ENCODE measurements at regions not wholly inside any gene's neighbourhood (a gene's known extent, or its start where the extent isn't known, plus 50 kb on each side); places are given as distances from the start of the nearest gene placed in this dataset.

DNA sequence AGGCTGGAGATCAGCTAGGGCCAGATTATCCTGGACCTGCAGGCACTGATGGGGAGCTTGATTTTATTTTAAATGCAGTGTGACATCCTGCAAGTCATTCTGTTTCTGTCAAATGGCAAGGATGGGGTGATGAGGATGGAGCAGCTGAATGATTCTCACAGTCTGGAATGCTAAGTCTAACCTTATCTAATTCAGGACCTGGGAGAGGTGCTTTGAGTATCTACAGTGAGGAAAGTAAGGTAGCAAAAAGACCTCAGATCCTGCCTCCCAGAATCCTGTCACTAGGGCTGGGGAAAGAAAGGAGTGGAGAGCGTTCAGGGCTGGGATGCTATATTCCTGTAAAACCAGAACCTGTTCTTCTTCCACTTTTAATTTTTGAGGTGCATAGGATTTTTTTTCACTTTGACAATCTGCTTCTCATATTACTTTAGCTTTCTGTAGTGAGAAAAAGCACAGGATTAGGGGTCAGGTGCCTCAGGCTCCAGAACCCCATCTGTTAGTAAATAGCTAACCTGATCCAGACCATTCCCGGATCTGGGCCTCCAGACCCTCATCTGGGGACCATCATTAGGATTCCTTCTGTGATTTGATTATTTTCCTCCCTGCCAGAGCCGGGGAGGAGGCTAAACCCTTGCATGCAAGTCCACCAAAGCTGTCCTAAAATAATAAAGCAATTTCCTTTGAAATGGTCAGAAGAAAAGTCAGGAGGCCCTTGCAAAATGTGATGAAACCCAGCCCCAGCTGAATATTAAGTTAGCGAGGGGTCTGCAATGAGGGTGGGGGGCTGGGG is 54.7 kb downstream of the ASCL1 start:
- peak; percentile 51 for DNase-seq

- peak; percentile 14 for DNase-seq
Measured at GRCh38 chr12:103012884-103013283, 55.4 kb downstream of the ASCL1 start.

- no peak for DNase-seq
Measured at GRCh38 chr12:103013741-103014300, 56.3 kb downstream of the ASCL1 start.

DNA sequence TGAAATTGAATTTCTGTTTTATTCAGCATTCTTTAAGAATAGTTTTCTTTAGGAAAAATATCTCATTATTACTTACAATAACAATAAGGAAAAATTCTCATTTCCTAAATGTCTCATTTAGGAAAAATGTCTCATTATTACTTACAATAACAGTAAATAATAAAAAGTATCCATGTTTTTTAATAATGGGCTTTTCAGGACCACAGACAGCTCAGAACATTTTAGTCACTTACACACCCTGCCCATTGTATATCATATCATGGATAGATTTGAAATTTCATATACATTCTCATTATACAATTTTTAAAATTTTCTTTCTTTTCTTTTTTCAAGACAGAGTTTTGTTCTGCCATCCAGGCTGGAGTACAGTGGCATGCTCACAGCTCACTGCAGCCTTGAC is 58.9 kb downstream of the ASCL1 start:
- no peak for DNase-seq

- no peak for DNase-seq
Measured at GRCh38 chr12:103020839-103021238, 63.4 kb downstream of the ASCL1 start.

DNA sequence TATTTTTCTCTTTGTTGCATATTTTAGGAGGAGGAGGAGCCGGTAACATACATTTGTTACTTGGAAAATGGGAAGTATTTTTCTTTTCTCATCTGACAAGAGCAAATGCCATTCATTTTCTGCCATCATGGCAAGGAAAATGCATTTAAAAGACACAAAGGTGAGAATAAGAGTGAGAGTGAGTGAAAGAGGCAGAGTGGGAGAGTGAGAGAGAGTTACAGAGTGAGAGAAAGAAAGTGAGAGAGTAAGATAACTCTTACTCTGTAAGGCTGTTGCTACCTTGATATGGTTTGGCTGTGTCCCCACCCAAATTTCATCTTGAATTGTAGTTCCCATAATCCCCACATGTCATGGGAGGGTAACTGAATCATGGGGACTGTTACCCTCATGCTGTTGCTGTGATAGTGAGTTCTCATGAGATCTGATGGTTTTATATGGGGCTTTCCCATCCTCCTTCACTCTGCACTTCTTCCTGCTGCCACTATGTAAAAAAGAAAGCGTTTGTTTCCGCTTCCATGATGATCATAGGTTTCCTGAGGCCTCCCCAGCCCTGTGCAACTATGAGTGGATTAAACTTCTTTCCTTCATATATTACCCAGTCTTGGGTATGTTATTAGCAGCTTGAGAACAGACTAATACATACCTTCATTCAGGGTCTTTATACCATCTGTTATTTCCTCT is 64.2 kb downstream of the ASCL1 start:
- no peak for DNase-seq

- DNase-seq = no peak
Measured at GRCh38 chr12:103024650-103025049, 67.2 kb downstream of the ASCL1 start.

DNA sequence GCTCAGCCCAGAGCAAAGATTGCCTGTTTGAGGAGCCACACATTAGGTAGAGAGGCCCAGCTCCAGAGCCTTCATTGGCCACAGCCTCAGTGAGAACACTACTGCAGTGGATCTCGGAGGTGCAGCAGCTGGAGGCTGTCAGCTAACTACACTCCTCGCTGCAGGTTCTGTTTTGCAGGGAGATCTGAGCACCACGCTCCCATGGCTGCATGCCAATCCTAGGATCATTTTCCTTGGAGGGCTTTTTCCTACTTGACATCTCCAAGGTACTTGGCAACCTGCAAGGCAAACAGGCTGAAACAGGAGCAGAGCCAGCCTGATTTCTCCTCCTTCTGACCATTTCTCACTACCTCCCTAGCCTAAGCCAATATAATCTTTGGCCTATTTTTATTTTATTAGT is 69.2 kb downstream of the ASCL1 start:
- peak; percentile 11 for DNase-seq

DNA sequence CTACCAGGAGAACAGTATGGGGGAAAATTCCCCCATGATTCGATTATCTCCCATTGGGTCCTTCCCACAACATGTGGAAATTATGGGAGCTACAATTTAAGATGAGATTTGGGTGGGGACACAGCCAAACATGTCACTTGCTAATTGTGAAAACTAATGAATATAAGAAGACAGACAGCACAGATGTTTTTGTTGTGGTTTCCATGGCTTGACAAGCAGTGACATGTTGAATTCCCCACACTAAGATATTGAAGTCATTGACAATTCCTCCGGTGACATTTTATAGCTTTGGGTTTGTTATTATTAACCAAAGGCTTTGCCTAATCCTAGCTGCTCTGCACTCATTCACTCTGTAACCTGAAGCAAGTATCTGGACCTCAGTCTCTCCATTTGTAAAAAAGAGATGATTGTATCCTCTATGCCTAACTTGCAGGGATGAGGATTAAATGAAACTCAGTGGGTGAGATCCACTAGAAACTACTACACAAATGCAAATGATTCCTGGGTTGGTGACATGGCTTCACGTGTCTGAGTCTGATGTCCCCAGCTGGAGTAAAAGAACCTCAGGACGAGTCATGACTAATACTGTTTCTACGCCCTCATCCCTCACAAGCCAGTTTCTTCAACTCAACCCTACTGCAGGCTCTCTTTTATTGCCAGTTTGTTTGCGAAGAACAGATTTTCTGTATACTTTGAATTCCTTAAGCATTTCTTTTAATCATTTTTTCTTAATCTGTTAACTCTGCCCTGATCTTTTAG is 71.6 kb downstream of the ASCL1 start:
- no peak for DNase-seq

GRCh38 chr12:103036581-103037214 is 79.2 kb downstream of the ASCL1 start:
- DNase-seq = no peak

DNA sequence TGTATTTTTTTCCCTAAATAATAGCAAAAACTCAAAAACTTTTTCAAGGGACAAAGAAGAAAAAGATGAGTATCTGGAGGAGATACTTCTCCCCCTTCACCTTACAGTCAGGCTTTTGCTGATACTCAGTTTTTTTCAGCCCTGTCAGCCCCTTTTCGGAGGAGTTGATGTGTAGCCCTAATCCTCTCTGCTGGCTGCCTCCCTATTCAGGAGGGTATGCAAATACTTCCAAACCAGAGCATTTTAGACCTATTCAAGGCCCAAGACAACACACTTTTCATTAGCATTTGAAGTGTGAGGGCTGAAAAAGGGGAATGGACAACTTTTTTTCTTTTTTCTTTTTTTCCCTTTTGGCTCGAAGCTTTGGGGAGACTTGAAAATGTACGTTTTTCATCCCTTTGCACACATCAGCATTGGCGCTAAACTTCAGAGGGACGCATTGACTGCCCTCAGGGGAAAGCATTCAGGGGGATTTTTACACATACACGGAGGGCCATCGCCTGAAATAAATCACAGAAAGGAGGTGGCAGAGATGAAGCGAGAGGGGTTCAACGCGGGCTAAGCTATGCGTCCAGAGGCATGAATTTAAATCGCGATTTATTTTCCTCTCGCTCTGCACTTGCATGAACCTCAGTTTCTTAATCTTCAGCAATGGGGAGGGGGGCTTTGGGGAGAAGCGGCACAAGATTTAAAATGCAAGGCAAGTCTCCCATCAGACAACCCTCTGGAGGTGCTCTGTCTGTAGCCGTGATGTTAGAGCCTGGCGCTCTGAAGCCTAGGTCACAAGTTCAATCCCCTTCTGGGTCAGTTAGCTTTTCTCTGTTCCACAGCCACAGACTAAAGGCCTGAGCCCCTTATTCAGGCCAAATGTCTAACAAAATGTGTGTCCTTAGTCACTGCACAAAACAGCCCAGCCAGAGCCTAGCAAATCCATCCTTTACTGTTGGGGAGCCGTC is 86.3 kb downstream of the ASCL1 start:
- peak; percentile 27 for DNase-seq

DNA sequence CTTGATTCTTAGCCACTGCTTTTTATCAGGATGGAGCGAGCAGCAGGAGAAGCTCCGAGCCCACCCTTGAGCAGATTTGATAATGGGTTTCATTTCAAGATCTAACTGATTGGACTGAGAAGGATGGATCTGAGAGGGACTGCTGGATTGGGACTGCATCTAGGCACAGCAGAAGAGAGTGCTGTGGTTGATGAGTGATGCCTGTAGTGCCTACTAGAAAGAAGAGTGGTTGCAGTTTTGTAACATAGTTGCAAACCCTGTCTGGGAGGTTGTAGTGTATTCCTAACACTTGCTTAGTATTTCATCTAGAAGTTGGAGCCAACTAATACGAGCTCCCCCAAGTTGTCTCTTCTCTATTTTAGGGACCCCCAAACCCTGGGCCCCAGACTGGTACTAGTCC is 88.7 kb downstream of the ASCL1 start:
- no peak for DNase-seq

- peak; percentile 78 for DNase-seq
Measured at GRCh38 chr12:103050273-103050672, 92.8 kb downstream of the ASCL1 start.

DNA sequence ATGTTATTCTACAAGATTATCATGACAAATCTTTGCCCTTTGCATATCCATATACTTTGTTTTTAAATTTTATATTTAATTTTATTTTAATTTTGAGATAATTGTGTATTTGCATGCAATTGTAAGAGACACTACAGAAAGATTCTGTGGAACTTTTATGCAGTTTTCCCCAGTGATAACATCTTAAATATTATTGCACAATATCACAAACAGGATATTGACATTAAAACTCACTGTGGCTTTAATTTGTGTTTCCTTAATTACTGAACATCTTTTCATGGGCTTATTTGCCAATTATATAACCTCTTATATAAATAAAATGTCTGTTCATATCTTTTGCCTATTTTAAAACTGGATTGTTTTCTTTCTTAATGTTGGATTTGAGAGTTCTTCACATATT is 95.6 kb downstream of the ASCL1 start:
- DNase-seq = no peak

DNA sequence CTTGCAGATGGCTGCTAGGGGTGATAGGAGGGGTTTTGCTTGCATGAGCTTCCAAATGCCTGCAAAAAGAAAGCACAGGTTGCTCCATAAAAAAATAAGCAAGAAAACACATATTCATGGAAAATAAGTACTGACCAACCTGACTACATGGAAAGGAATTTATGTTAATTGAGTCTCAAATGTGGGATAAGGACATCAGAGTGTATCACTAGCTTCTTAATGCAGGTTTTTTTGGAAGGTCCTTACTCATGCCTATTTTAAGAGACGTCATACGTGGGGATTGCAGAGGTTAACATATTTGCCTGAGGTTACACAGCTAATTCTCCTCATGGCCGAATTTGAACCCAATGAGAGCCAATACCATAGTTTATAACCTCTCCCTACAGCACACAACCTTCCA is 116.2 kb downstream of the ASCL1 start:
- DNase-seq = no peak

DNA sequence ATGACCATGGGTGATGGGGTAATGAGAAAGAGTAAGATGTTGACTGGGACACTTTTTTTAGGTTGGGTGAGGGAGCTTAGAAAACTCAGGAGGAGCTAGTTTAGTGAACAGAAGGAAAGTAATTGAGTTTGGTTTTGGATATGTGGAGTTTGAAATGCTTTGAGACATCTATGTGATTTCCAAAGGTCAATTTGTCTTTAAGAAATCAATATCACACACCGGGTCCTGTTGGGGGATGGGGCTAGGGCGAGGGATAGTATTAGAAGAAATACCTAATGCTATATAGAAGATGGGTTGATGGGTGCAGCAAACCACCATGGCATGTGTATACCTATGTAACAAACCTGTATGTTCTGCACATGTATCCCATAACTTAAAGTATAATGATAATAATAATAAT is 118.4 kb downstream of the ASCL1 start:
- DNase-seq = no peak

GRCh38 chr12:103077108-103077773 is 119.8 kb downstream of the ASCL1 start:
- DNase-seq = no peak

DNA sequence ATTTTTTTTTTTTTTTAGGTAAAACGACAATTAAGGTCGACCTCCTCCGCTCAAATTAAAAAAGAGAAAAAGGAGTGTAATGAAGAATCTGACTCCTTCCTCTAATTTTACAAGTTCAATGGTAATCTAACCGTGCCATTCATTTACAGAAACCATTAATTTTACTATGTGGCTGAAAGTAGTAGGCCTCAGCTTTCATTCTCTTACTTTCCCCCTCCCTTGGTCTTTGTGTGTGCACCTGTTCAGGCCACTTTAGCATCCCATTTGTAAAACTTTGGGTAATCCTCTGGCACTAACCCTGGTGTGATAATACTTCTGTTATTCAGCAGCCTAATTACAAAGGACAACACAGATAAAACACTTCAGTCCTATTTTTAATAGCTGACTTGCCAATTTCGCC is 128.1 kb downstream of the ASCL1 start:
- no peak for DNase-seq

DNA sequence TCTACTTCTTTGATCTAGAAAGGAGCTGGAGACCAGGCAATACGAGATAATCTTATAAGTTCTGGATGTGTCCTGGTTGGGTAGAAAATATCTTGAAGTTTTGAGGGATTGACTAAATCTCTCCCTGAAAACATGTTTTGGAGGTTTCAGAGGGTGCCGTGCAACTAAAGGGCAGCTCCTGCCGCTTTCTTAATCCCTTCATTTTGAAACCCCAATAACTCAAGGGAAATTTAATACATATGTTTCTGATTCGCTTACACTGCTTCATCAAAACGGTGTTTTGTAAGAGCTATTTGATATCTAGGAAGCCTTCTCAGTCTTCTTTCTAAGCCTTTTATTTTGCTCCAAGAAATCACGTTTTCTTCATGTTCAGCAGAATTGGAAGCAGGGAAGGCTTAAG is 129.0 kb downstream of the ASCL1 start:
- no peak for DNase-seq

GRCh38 chr12:103093499-103094106 is 136.1 kb downstream of the ASCL1 start:
- no peak for DNase-seq

DNA sequence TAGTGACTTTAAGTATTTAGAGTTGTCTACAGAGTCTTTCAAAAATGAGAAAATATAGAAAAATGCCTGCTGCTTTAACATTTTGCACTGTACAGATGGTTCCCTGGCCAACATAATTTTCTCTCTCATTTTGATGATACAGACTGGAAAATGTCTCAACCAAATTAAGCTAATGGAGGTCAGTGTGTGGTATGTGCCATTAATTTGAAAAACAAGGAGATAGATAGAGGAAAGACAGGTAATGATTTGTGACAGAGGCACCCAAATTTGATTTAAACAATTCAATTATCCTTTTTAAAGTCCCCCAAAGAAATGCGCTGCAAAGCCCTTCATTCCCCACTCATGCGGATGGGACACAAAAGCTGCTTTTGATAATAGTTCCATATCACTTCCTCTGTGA is 140.0 kb downstream of the ASCL1 start:
- DNase-seq = no peak
